Thyroid gland (tissue), 4 donors: ENCODE measurements at regions not wholly inside any gene's neighbourhood (a gene's known extent, or its start where the extent isn't known, plus 50 kb on each side); places are given as distances from the start of the nearest gene placed in this dataset.

ENCODE experiments used
- POLR2A ChIP-seq, 2 donors: fragments of 450-650 bp; IDR thresholded peaks; one replicate each; pipeline ENCODE4 v1.6.1; 2017; ENCODE audit warnings: antibody characterized with exemption in 2 of 2, mild to moderate bottlenecking in 2 of 2, moderate library complexity in 1 of 2
- TF ChIP-seq, protein P1 (sequence below), 6 experiments: fragments of 200-600 bp in 3 of 6; fragments of 450-650 bp in 3 of 6; sonication (generic) in 3 of 6; IDR thresholded peaks; one replicate each; pipeline ENCODE4 v1.5.1; 2016 to 2019; ENCODE audit warnings: antibody characterized with exemption in 6 of 6, mild to moderate bottlenecking in 2 of 6, inconsistent platforms in 1 of 6, moderate library complexity in 1 of 6

DNA sequence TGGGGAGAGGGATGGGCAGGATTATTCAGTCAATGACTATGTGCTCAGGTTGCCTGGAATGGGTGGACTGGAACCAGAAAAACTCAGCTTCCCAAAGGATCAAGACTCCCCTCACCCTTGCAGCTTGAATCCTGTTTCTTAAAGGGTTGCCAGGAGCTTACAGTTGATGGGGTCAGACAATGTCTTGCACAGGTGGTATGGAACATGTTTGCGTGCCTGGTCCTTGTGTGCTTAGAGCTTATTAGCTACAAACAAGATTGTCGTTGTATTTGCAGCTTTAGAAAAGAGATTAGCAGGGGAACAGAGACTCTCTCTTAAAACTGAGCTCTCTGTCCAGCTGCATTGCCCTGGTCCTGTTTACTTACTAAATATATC, 56.9 kb downstream of the PRR15 start:
- TF ChIP-seq, protein P1, sequence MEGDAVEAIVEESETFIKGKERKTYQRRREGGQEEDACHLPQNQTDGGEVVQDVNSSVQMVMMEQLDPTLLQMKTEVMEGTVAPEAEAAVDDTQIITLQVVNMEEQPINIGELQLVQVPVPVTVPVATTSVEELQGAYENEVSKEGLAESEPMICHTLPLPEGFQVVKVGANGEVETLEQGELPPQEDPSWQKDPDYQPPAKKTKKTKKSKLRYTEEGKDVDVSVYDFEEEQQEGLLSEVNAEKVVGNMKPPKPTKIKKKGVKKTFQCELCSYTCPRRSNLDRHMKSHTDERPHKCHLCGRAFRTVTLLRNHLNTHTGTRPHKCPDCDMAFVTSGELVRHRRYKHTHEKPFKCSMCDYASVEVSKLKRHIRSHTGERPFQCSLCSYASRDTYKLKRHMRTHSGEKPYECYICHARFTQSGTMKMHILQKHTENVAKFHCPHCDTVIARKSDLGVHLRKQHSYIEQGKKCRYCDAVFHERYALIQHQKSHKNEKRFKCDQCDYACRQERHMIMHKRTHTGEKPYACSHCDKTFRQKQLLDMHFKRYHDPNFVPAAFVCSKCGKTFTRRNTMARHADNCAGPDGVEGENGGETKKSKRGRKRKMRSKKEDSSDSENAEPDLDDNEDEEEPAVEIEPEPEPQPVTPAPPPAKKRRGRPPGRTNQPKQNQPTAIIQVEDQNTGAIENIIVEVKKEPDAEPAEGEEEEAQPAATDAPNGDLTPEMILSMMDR (IDR thresholded peaks at IDR 0.05), result no peak
- no peak for TF ChIP-seq POLR2A (IDR thresholded peaks at IDR 0.05)
